IPS-20b (cell line): ENCODE measurements at regions not wholly inside any gene's neighbourhood (a gene's known extent, or its start where the extent isn't known, plus 50 kb on each side); places are given as distances from the start of the nearest gene placed in this dataset.
"Not testable (repeated sequence)": the region's sequence is repeated elsewhere in the genome, so short reads cannot be mapped to it uniquely, and the experiment has no call there.

Experiments used
- H3K27ac ChIP-seq: one replicate; pipeline ENCODE4 v1.5.1; 2013; ENCODE audit warnings: low read length
- H3K27me3 ChIP-seq: 2 replicates; pipeline ENCODE4 v1.6.1; 2013; ENCODE audit warnings: mild to moderate bottlenecking, low read length, inconsistent platforms; ENCODE audit not compliant: insufficient read depth
- H3K36me3 ChIP-seq: 2 replicates; pipeline ENCODE4 v1.6.1; 2013; ENCODE audit warnings: low read depth, mild to moderate bottlenecking, inconsistent platforms, low read length, moderate library complexity; ENCODE audit not compliant: insufficient read depth
- H3K4me1 ChIP-seq: 2 replicates; pipeline ENCODE4 v1.6.1; 2013; ENCODE audit warnings: mild to moderate bottlenecking, control low read depth, inconsistent platforms, low read length, moderate library complexity; ENCODE audit not compliant: insufficient read depth
- H3K4me3 ChIP-seq: 2 replicates; pipeline ENCODE4 v1.5.1; 2013; ENCODE audit warnings: mild to moderate bottlenecking, low read length, inconsistent platforms
- H3K9ac ChIP-seq: 2 replicates; pipeline ENCODE4 v1.6.1; 2013; ENCODE audit warnings: low read depth, mild to moderate bottlenecking, inconsistent platforms, low read length, moderate library complexity
- H3K9me3 ChIP-seq: 2 replicates; pipeline ENCODE4 v1.6.1; 2013; ENCODE audit warnings: mild to moderate bottlenecking, low read depth, low read length, inconsistent platforms; ENCODE audit not compliant: insufficient read depth

DNA sequence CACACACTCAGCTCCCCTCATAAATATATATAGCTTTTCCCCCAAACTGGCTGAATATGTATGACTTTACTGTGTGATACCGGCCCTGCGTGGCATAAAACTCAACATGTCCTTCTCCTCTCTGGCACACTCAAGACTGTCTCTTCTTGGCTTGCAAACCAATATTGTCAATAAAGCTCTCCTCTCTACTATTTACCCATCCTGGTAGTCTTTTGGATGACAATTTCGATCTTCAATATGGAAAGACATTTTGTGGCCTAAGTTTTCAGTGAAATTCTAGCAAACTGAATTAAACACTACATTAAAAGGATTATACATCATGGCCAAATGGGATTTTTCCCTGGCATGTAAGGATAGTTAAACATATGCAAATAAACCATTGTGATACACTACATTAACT is 1255.9 kb downstream of the JRKL start:
- no peak overlapping the region for H3K9ac ChIP-seq
- H3K27ac ChIP-seq, result no peak overlapping the region
- H3K27me3 ChIP-seq, result no peaks in the 10 kb centered on the region

DNA sequence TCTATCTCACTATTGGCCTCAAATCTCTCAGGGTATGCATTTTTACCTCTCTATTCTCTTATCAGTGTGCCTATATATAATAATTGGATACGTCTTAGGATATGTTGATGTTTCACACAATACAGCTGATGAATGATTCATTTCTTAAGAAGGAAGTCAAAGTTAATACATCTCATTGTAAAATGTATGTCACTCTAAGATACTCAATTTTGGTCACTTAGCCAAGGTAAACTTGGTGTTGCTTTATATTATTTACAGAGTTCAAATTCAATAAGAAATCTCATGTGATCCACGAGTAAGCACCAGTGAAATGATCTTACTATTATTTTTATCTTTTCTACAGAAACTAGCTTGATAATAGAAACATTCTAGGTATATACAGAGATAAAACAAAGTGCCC is 1266.5 kb downstream of the JRKL start:
- Histone ChIP-seq H3K4me1 (no peaks in the 10 kb centered on the region), H3K9me3 (no peaks in the 10 kb centered on the region), H3K36me3 (no peaks in the 10 kb centered on the region), H3K4me3 (no peak overlapping the region), H3K27ac (no peak overlapping the region), H3K9ac (no peak overlapping the region), H3K27me3 (no peaks in the 10 kb centered on the region)

More for the DNA sequence above, 1255.9 kb downstream of the JRKL start:
- H3K9me3 ChIP-seq, result peaks cover 5% of the 10 kb centered on the region; the same call in 1 of the 2 replicates
- H3K4me1 ChIP-seq, result no peaks in the 10 kb centered on the region
- no peak overlapping the region for H3K4me3 ChIP-seq
- no peaks in the 10 kb centered on the region for H3K36me3 ChIP-seq

DNA sequence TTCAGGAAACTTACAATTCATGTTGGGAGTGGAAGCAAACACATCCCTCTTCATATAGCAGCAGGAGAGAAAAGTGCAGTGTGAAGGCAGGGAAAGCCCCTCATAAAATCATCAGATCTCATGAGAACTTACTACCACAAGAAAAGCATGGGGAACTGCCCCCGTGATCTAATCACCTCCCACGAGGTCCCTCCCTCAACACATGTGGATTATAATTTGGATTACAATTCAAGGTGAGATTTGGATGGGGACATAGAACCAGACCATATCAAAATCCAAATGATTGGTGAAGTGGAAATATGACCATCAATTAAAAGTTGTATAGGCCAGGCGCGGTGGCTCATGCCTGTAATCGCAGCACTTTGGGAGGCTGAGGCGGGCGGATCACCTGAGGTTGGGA is 1268.0 kb downstream of the JRKL start:
- no peak overlapping the region for H3K27ac ChIP-seq
- no peaks in the 10 kb centered on the region for H3K27me3 ChIP-seq
- no peaks in the 10 kb centered on the region for H3K9me3 ChIP-seq
- no peak overlapping the region for H3K9ac ChIP-seq
- no peaks in the 10 kb centered on the region for H3K4me1 ChIP-seq
- no peaks in the 10 kb centered on the region for H3K36me3 ChIP-seq
- no peak overlapping the region for H3K4me3 ChIP-seq

DNA sequence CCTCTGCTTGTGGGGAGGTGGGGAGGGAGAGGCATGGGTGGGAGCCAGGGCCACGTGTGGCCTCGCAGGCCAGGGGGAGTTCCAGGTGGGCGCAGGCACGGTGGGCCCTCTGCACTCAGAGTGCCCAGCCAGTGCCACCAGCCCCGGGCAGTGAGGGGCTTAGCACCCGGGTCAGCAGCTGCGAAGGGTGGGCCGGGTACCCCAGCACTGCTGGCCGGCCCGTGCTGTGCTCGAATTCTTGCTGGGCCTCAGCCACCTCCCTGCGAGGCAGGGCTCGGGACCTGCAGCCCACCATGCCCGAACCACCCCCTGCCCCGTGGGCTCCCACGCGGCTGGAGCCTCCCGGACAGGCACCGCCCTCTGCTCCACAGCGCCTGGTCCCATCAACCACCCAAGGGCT is 1277.2 kb downstream of the JRKL start:
- no peak overlapping the region for H3K4me3 ChIP-seq
- peaks cover 8% of the 10 kb centered on the region; the same call in 1 of the 2 replicates for H3K4me1 ChIP-seq
- H3K27me3 ChIP-seq, result no peaks in the 10 kb centered on the region
- H3K9me3 ChIP-seq, result peaks cover 4% of the 10 kb centered on the region; the same call in 1 of the 2 replicates
- H3K27ac ChIP-seq, result no peak overlapping the region
- H3K36me3 ChIP-seq, result no peaks in the 10 kb centered on the region
- no peak overlapping the region for H3K9ac ChIP-seq

DNA sequence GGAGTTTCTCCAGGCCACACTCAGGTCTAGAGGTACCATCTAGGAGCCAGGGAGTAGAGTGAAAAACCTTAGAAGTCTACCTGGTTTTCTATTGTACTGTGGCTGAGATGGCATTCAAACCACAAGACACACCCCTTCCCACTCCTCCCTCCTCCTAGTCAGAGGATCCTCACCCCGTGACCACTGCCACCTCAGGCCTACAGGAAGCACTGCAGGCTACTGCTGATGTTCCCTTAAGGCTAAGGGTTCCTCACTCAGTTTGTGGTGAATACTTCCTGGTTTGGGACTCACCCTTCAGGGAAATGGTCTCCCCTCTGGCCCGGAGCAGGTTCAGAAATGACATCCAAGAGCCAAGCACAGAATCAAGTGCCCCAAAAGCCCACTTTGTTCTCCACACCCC is 1293.9 kb downstream of the JRKL start:
- Histone ChIP-seq H3K9me3 (peaks cover 2% of the 10 kb centered on the region), H3K4me3 (no peak overlapping the region), H3K9ac (no peak overlapping the region), H3K4me1 (no peaks in the 10 kb centered on the region), H3K27ac (no peak overlapping the region), H3K27me3 (no peaks in the 10 kb centered on the region), H3K36me3 (no peaks in the 10 kb centered on the region)

DNA sequence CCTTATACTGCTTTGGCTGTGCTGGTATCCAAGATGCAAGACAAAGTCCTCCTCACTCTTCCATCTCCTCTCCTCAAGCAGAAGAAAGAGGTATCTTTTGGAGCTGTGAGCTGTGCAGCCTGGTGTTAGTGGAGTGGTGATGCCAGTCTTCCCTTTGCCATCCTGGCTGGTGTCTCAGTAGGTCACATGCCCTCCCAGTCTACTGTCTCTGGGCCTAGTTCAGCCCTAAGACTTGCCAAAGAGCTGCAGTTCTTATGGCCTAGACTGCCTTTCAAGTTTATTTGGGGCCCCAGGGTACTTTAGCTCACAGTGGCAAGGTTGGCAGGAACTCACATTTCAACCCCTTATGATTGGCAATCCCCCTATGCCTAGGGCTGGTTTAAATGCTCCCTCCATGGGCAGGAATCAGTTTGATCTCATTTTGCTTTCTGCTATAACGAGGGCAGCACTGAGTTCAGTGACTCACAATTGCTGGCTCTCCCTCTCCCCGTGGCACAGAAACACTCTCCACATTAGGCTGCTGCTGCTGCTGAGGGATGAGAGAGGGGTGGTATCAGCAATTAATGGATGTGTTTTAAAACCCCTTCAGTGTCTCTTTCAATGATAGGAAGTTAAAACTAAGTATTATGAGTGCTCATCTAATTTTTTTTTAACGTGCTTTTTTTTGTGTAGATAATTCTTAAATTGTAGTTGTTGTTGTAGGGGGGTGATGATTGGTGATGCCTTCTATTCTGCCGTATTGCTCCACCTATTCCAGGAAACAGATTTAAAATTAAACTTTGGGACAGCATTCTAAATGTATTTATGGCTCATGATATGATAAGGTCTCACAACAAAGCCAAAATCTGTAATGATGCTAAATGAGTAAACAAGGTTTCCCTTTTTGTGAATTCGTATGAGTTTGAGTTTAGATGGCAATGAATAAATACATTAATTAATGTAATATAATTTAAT is 1295.0 kb downstream of the JRKL start:
- Histone ChIP-seq H3K27ac (no peak overlapping the region), H3K27me3 (no peaks in the 10 kb centered on the region), H3K4me3 (no peak overlapping the region), H3K4me1 (no peaks in the 10 kb centered on the region), H3K36me3 (no peaks in the 10 kb centered on the region), H3K9me3 (no peaks in the 10 kb centered on the region), H3K9ac (no peak overlapping the region)

DNA sequence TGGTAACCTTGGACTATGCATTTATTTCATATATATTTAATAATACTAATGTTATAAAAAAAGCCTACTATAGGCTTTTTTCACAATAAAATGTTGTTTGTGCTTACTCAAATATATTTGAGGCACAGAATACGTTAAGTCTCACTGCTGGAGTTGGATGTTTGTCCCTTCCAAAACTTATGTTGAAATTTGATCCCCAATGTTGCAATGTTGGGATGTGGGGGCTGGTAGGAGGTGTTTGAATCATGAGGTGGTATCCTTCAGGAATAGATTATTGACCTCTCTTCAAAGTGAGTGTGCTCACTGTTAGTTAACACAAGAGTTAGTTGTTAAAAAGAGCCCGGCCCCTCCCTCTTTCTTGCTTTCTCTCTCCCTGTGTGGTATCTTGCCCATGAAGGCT is 1295.9 kb downstream of the JRKL start:
- Histone ChIP-seq H3K4me3 (no peak overlapping the region), H3K4me1 (no peaks in the 10 kb centered on the region), H3K9ac (0 out of 2 replicates have a peak overlapping the region, but pooled peaks have one; percentile 25), H3K27ac (no peak overlapping the region), H3K36me3 (no peaks in the 10 kb centered on the region), H3K9me3 (no peaks in the 10 kb centered on the region), H3K27me3 (no peaks in the 10 kb centered on the region)

DNA sequence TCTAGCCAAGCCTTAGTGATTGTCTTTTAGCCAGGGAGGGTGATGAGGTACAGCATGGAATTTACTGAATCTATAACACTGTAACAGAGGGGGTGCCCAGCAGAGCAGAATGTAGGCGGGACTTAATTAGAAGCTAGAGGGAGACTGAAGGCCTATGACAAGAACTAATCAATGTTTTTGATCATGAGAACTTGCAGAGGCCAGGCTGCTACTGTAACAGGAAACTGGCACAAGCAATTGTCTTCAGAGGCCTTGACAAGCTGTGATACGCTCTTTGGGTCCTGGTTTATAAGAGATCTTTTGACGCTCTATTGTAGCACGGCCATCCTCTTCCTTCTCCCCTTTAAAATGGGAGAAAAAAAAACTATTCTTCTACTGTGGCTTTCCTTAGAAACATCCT is 1297.3 kb downstream of the JRKL start:
- Histone ChIP-seq H3K36me3 (no peaks in the 10 kb centered on the region), H3K27ac (no peak overlapping the region), H3K9me3 (no peaks in the 10 kb centered on the region), H3K4me1 (no peaks in the 10 kb centered on the region), H3K4me3 (no peak overlapping the region), H3K27me3 (no peaks in the 10 kb centered on the region), H3K9ac (no peak overlapping the region)

DNA sequence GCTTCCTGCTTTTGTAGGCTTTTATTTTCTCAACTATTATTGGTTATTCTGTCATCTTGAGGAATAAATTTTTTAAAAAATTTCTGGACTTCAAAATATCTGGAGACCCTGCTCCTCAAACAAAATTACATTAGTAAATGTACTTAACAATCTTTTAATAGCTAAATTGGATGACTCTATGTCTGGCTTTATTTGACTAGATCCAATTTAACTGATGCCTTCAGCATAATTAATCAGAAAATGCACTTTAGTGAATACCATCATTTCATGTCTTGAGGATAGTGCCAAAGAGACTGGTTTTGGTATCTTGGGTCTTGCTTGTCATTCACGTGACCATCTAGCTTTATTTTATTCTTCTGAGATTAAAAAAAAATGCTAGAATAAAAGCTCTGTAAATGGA is 1301.2 kb downstream of the JRKL start:
- H3K36me3 ChIP-seq, result no peaks in the 10 kb centered on the region
- H3K27ac ChIP-seq, result no peak overlapping the region
- H3K27me3 ChIP-seq, result no peaks in the 10 kb centered on the region
- H3K9me3 ChIP-seq, result no peaks in the 10 kb centered on the region
- H3K4me3 ChIP-seq, result no peak overlapping the region
- no peak overlapping the region for H3K9ac ChIP-seq
- H3K4me1 ChIP-seq, result no peaks in the 10 kb centered on the region

DNA sequence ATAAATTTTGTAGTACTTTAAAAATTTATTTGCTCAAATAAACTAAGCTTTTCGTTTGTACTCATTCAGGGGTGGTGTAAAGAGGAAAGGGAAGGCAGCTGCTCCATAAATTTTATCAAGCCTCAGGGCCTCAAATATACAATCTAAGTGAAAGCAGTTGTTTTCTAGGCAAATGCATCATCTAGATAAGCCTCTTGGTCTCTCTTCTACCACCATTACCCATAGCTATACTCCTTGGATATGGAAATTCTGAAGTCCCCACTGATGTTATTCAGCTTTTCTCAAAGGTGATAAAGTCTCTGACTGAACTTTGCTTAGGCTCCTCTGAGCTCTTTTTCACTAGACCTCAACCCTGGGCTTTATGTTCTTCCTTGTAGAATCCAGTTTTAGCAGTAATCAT is 1313.1 kb downstream of the JRKL start:
- Histone ChIP-seq H3K9ac (no peak overlapping the region), H3K36me3 (no peaks in the 10 kb centered on the region), H3K27me3 (no peaks in the 10 kb centered on the region), H3K4me3 (no peak overlapping the region), H3K9me3 (no peaks in the 10 kb centered on the region), H3K4me1 (no peaks in the 10 kb centered on the region), H3K27ac (no peak overlapping the region)

DNA sequence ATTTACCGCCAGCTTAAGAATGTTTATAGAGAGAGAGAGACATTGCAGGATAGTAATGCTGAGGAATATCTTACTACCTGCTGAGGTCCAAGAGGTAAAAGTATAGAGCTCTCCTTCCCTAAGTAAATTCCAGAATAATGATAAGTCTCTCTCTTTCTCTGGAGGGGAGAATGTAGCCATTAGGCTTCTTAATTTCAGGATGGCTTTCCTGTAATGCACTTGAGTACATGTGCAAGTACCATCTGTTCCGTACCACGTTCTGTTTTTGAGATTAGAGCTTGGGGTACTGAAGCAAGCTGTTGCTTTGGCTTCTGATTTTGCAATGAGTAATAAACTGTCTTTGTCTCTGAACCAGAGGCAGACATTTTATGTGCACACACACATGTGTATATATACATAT is 1314.0 kb downstream of the JRKL start:
- Histone ChIP-seq H3K27me3 (no peaks in the 10 kb centered on the region), H3K36me3 (no peaks in the 10 kb centered on the region), H3K4me1 (no peaks in the 10 kb centered on the region), H3K9ac (no peak overlapping the region), H3K9me3 (no peaks in the 10 kb centered on the region), H3K4me3 (no peak overlapping the region), H3K27ac (no peak overlapping the region)

DNA sequence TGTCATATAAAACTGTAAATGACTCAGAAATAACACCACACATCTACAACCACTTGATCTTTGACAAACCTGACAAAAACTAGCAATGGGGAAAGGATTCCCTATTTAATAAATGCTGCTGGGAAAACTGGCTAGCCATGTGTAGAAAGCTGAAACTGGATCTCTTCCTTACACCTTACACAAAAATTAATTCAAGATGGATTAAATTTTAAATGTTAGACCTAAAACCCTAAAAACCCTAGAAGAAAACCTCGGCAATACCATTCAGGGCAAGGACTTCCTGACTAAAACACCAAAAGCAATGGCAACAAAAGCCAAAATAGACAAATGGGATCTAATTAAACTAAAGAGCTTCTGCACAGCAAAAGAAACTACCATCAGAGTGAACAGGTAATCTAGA is 1315.3 kb upstream of the CNTN5 start:
- H3K27ac ChIP-seq, H3K4me1 ChIP-seq, H3K9me3 ChIP-seq, H3K27me3 ChIP-seq, H3K36me3 ChIP-seq, H3K4me3 ChIP-seq, H3K9ac ChIP-seq: not testable (repeated sequence)
